OCI-LY3 (cell line): ENCODE measurements at regions not wholly inside any gene's neighbourhood (a gene's known extent, or its start where the extent isn't known, plus 50 kb on each side); places are given as distances from the start of the nearest gene placed in this dataset.

Experiments used
- H2AFZ ChIP-seq: fragments of 200-600, 300-600 bp; shearing (Covaris generic); 2 replicates; pipeline ENCODE4 v1.6.0; 2014; ENCODE audit warnings: antibody characterized with exemption, low read depth, low read length
- H3K27ac ChIP-seq: fragments of 200-600, 300-600 bp; sonication (generic); 2 replicates; pipeline ENCODE4 v1.5.1; 2014; ENCODE audit warnings: mild to moderate bottlenecking, low read length, moderate library complexity, mixed read lengths
- H3K27me3 ChIP-seq: fragments of 200-600, 300-600 bp; sonication (generic); 2 replicates; pipeline ENCODE4 v1.6.1; 2014; ENCODE audit warnings: low read depth, low read length, mixed read lengths
- H3K36me3 ChIP-seq: fragments of 200-600, 300-600 bp; sonication (generic); replicated peaks from 2 replicates; pipeline ENCODE3; 2014; ENCODE audit warnings: low read depth, low read length, mixed read lengths
- H3K4me1 ChIP-seq: fragments of 300-600, 200-600 bp; sonication (generic); 2 replicates; pipeline ENCODE4 v1.6.1; 2014; ENCODE audit warnings: low read length, mixed read lengths
- H3K4me2 ChIP-seq: fragments of 200-600, 300-600 bp; sonication (generic); 2 replicates; pipeline ENCODE4 v1.6.1; 2014; ENCODE audit warnings: low read length, mixed read lengths
- H3K4me3 ChIP-seq: fragments of 300-600, 200-600 bp; sonication (generic); 2 replicates; pipeline ENCODE4 v1.5.1; 2014; ENCODE audit warnings: antibody characterized with exemption, mild to moderate bottlenecking, low read length, moderate library complexity
- H3K79me2 ChIP-seq: fragments of 300-600, 200-600 bp; shearing (Covaris generic); 2 replicates; pipeline ENCODE4 v1.6.1; 2014; ENCODE audit warnings: mild to moderate bottlenecking, low read length, mixed read lengths
- H3K9ac ChIP-seq: fragments of 300-600, 200-600 bp; shearing (Covaris generic); 2 replicates; pipeline ENCODE4 v1.6.0; 2014; ENCODE audit warnings: mild to moderate bottlenecking, low read length, moderate library complexity
- H3K9me3 ChIP-seq: fragments of 200-600, 300-600 bp; shearing (Covaris generic); 2 replicates; pipeline ENCODE4 v1.6.1; 2014; ENCODE audit warnings: low read length, mixed read lengths; ENCODE audit not compliant: insufficient read depth
- H4K20me1 ChIP-seq: fragments of 200-600, 300-600 bp; sonication (generic); 2 replicates; pipeline ENCODE4 v1.6.1; 2016; ENCODE audit warnings: low read length, mixed read lengths; ENCODE audit not compliant: insufficient read depth
- CTCF ChIP-seq: fragments of 200-600, 300-600 bp; sonication (generic); IDR thresholded peaks from 2 replicates; pipeline ENCODE4 v1.5.1; 2014; ENCODE audit warnings: antibody characterized with exemption, low read length, low read depth
- EZH2phosphoT487 ChIP-seq: fragments of 200-600 bp; shearing (Covaris generic); IDR thresholded peaks from 2 replicates; pipeline ENCODE4 v1.6.1; 2018; ENCODE audit warnings: antibody characterized with exemption, mixed run types, low read depth

GRCh38 chr4:181520790-181521189, 722.4 kb upstream of the TENM3 start:
- Histone ChIP-seq H3K9me3 (no peaks in the 10 kb centered on the region), H3K79me2 (no peaks in the 10 kb centered on the region), H3K4me3 (no peak overlapping the region), H2AFZ (no peak overlapping the region), H3K36me3 (no peaks in the 10 kb centered on the region), H3K4me1 (peaks cover 4% of the 10 kb centered on the region), H4K20me1 (no peaks in the 10 kb centered on the region), H3K9ac (no peak overlapping the region), H3K27me3 (peaks cover 6% of the 10 kb centered on the region; the same call in 1 of the 2 replicates), H3K4me2 (no peak overlapping the region), H3K27ac (no peak overlapping the region)
- TF ChIP-seq CTCF: no peak
- no peak for TF ChIP-seq EZH2phosphoT487

GRCh38 chr4:181523973-181524372, 719.2 kb upstream of the TENM3 start:
- peaks cover 7% of the 10 kb centered on the region for H3K4me1 ChIP-seq

GRCh38 chr4:181524499-181524898, 718.7 kb upstream of the TENM3 start:
- Histone ChIP-seq H2AFZ (no peak overlapping the region), H4K20me1 (no peaks in the 10 kb centered on the region), H3K27me3 (peaks cover 6% of the 10 kb centered on the region; the same call in 1 of the 2 replicates), H3K79me2 (no peaks in the 10 kb centered on the region), H3K4me2 (no peak overlapping the region), H3K36me3 (no peaks in the 10 kb centered on the region), H3K4me3 (no peak overlapping the region), H3K27ac (no peak overlapping the region), H3K9me3 (no peaks in the 10 kb centered on the region), H3K9ac (no peak overlapping the region), H3K4me1 (peaks cover 7% of the 10 kb centered on the region)
- TF ChIP-seq CTCF: no peak
- TF ChIP-seq EZH2phosphoT487: no peak

More at GRCh38 chr4:181523973-181524372, 719.2 kb upstream of the TENM3 start:
- Histone ChIP-seq H3K79me2 (no peaks in the 10 kb centered on the region), H3K27ac (no peak overlapping the region), H3K9ac (no peak overlapping the region), H4K20me1 (no peaks in the 10 kb centered on the region), H3K9me3 (no peaks in the 10 kb centered on the region), H3K4me2 (no peak overlapping the region), H3K4me3 (no peak overlapping the region), H3K36me3 (no peaks in the 10 kb centered on the region), H3K27me3 (peaks cover 6% of the 10 kb centered on the region; the same call in 1 of the 2 replicates), H2AFZ (no peak overlapping the region)
- no peak for TF ChIP-seq CTCF
- TF ChIP-seq EZH2phosphoT487: no peak

- Histone ChIP-seq H3K9me3 (no peaks in the 10 kb centered on the region), H2AFZ (no peak overlapping the region), H3K27me3 (peaks cover 6% of the 10 kb centered on the region; the same call in 1 of the 2 replicates), H3K4me1 (peaks cover 15% of the 10 kb centered on the region), H3K4me2 (no peak overlapping the region), H4K20me1 (no peaks in the 10 kb centered on the region), H3K27ac (no peak overlapping the region), H3K36me3 (no peaks in the 10 kb centered on the region), H3K9ac (no peak overlapping the region), H3K4me3 (no peak overlapping the region), H3K79me2 (no peaks in the 10 kb centered on the region)
- TF ChIP-seq EZH2phosphoT487: no peak
- no peak for TF ChIP-seq CTCF
These were observed 717.6 kb upstream of the TENM3 start for GRCh38 chr4:181525634-181526033.
